CD4-positive, alpha-beta T cell (primary cell): ENCODE measurements at regions not wholly inside any gene's neighbourhood (a gene's known extent, or its start where the extent isn't known, plus 50 kb on each side); places are given as distances from the start of the nearest gene placed in this dataset.

Experiments
- ATAC-seq: fragments of 200-7000 bp; cut with Tn5 transposase; one replicate; pipeline ENCODE4 v1.10.0; 2022; ENCODE audit warnings: mild to moderate bottlenecking; ENCODE audit not compliant: poor library complexity
- CTCF ChIA-PET: fragments of 350-600 bp; sonication (Branson Sonifier 250); formaldehyde crosslinking; loops from one replicate; lab custom pipeline; 2021; ENCODE audit warnings: antibody characterized with exemption, inconsistent platforms; lab: Charles Lee
- POLR2A ChIA-PET: fragments of 350-600 bp; sonication (Branson Sonifier 250); formaldehyde crosslinking; loops from one replicate; lab custom pipeline; 2021; ENCODE audit warnings: antibody characterized with exemption, inconsistent platforms; lab: Charles Lee
- DNase-seq, 14 experiments: peaks; one replicate each; pipeline ENCODE4 v3.0.0-alpha.2; 2013 to 2020; ENCODE audit warnings: mixed read lengths in 2 of 14
- H3K27ac ChIP-seq, 2 donors: one replicate each; pipeline versions ENCODE4 v1.5.1 to v1.7.0; 2013; ENCODE audit warnings: low read length in 2 of 2, low read depth in 1 of 2, mild to moderate bottlenecking in 1 of 2
- H3K27me3 ChIP-seq, 2 experiments: 1 replicate in 1 of 2; 2 replicates in 1 of 2; pipeline versions ENCODE4 v1.6.1 to v1.7.0; 2013; ENCODE audit warnings: low read length in 2 of 2, control low read depth in 1 of 2, mild to moderate bottlenecking in 1 of 2, moderate library complexity in 1 of 2; ENCODE audit not compliant: insufficient read depth in 2 of 2, control insufficient read depth in 1 of 2
- H3K36me3 ChIP-seq: one replicate; pipeline ENCODE4 v1.6.1; 2013; ENCODE audit warnings: low read length, control low read depth; ENCODE audit not compliant: insufficient read depth
- H3K4me1 ChIP-seq: one replicate; pipeline ENCODE4 v1.6.1; 2013; ENCODE audit warnings: low read length, control low read depth; ENCODE audit not compliant: insufficient read depth
- H3K4me3 ChIP-seq: one replicate; pipeline ENCODE4 v1.5.1; 2013; ENCODE audit warnings: mild to moderate bottlenecking, low read length, moderate library complexity
- H3K9me3 ChIP-seq, 2 experiments: 1 replicate in 1 of 2; 2 replicates in 1 of 2; pipeline versions ENCODE4 v1.6.1 to v1.7.0; 2013; ENCODE audit warnings: low read length in 2 of 2, mild to moderate bottlenecking in 2 of 2, control low read depth in 1 of 2, moderate library complexity in 1 of 2; ENCODE audit not compliant: control insufficient read depth in 1 of 2, insufficient read depth in 1 of 2
- H3K27ac Mint-ChIP-seq: one replicate; pipeline ENCODE4 v1.8.0; 2020; ENCODE audit warnings: mixed read lengths
- H3K27me3 Mint-ChIP-seq: one replicate; pipeline ENCODE4 v1.8.0; 2021; ENCODE audit warnings: mixed read lengths
- H3K36me3 Mint-ChIP-seq: one replicate; pipeline ENCODE4 v1.8.0; 2021; ENCODE audit warnings: low read depth, mixed read lengths
- H3K4me1 Mint-ChIP-seq: one replicate; pipeline ENCODE4 v1.8.0; 2021; ENCODE audit warnings: low read depth, mixed read lengths
- H3K4me3 Mint-ChIP-seq: one replicate; pipeline ENCODE4 v1.8.0; 2020; ENCODE audit warnings: mild to moderate bottlenecking, mixed read lengths
- H3K9me3 Mint-ChIP-seq: one replicate; pipeline ENCODE4 v1.8.0; 2020; ENCODE audit warnings: mixed read lengths
- CTCF ChIP-seq: fragments of 200-600 bp; IDR thresholded peaks from one replicate; pipeline ENCODE4 v1.8.0; 2022; ENCODE audit warnings: antibody characterized with exemption, mild to moderate bottlenecking
- intact Hi-C, 2 experiments: fragments of 100-400 bp; cut with DNase I in 1 of 2; cut with micrococcal nuclease in 1 of 2; formaldehyde crosslinking; loops; one replicate each; pipeline versions ENCODE4 v1.15.1 to v1.9.0; 2023 to 2025; cut with DNase I, micrococcal nuclease

- Histone ChIP-seq H3K27me3 (no peaks in the 10 kb centered on the region), H3K4me3 (no peak overlapping the region), H3K9me3 (no peaks in the 10 kb centered on the region), H3K27ac (no peak overlapping the region), H3K36me3 (no peaks in the 10 kb centered on the region), H3K4me1 (no peaks in the 10 kb centered on the region)
- ATAC-seq, result no peak
- Mint-ChIP-seq H3K4me1 (no peaks in the 10 kb centered on the region), H3K36me3 (no peaks in the 10 kb centered on the region), H3K4me3 (no peak overlapping the region), H3K27ac (no peak overlapping the region), H3K9me3 (no peaks in the 10 kb centered on the region), H3K27me3 (peaks cover 15% of the 10 kb centered on the region)
- intact Hi-C loops, result no loop called here
- ChIA-PET POLR2A (no interaction called here), CTCF (no interaction called here)
- DNase-seq, result no peak
- no peak for TF ChIP-seq CTCF
These were observed 1388.0 kb downstream of the EFNB2 start for GRCh38 chr13:105147461-105147860.

- Histone ChIP-seq H3K36me3 (no peaks in the 10 kb centered on the region), H3K4me3 (no peak overlapping the region), H3K9me3 (no peaks in the 10 kb centered on the region), H3K27ac (no peak overlapping the region), H3K27me3 (no peaks in the 10 kb centered on the region), H3K4me1 (no peaks in the 10 kb centered on the region)
- Mint-ChIP-seq H3K36me3 (peaks cover under 1% of the 10 kb centered on the region), H3K4me3 (no peak overlapping the region), H3K9me3 (no peaks in the 10 kb centered on the region), H3K27me3 (peaks cover 6% of the 10 kb centered on the region), H3K27ac (no peak overlapping the region), H3K4me1 (peaks cover 9% of the 10 kb centered on the region)
- TF ChIP-seq CTCF, result no peak
- ChIA-PET POLR2A (no interaction called here), CTCF (no interaction called here)
- DNase-seq (no peak), ATAC-seq (no peak)
- intact Hi-C loops, result no loop called here
These were observed 1390.5 kb downstream of the EFNB2 start for GRCh38 chr13:105144936-105145335.

DNA sequence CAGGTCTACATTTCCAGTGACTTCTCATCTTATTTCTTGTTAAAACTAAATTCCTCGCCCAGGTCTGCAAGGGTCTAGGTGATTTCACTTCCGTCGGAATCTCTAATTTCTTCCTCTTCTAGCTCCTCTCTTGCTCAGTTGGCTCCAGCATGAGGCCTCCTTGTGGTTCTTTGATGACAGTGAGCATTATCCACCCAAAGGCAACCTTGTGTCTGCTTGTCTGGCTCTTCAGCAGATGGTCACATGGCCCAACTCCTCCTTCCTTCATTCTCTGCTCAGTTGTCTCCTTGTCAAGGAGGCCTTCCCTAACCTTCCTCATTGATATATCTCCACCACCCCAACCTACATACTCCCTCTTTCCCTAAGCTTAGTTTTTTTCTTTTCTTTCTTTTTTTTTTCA is 1391.4 kb downstream of the EFNB2 start:
- no peaks in the 10 kb centered on the region for H3K36me3 ChIP-seq
- ATAC-seq, result no peak

More for the DNA sequence above, 1391.4 kb downstream of the EFNB2 start:
- Histone ChIP-seq H3K4me3 (no peak overlapping the region), H3K9me3 (no peaks in the 10 kb centered on the region), H3K27ac (no peak overlapping the region), H3K27me3 (no peaks in the 10 kb centered on the region), H3K4me1 (peaks cover 2% of the 10 kb centered on the region)
- Mint-ChIP-seq H3K27me3 (peaks cover 6% of the 10 kb centered on the region), H3K4me1 (peaks cover 18% of the 10 kb centered on the region), H3K36me3 (peaks cover 8% of the 10 kb centered on the region), H3K9me3 (no peaks in the 10 kb centered on the region), H3K4me3 (no peak overlapping the region), H3K27ac (no peak overlapping the region)
- no peak for DNase-seq
- CTCF ChIA-PET, result no interaction called here
- intact Hi-C loops, result no loop called here
- TF ChIP-seq CTCF, result no peak
- POLR2A ChIA-PET, result no interaction called here
